Neural cell (in vitro differentiated cells): ENCODE measurements at regions not wholly inside any gene's neighbourhood (a gene's known extent, or its start where the extent isn't known, plus 50 kb on each side); places are given as distances from the start of the nearest gene placed in this dataset.

Experiments
- small RNA-seq, 3 experiments: library from RNA; depleted of rRNA; stranded (forward); fragments of <200 nt; gene quantifications; one replicate each; pipeline ENCODE3, GENCODE V24; 2012

Small RNA genes lying in the stretch of these regions (small RNA-seq; reads per million reads assigned to genes)
- gene KRT18P53: 0 reads per million in 3 experiments
